Testis (tissue), 2 donors: ENCODE measurements at regions not wholly inside any gene's neighbourhood (a gene's known extent, or its start where the extent isn't known, plus 50 kb on each side); places are given as distances from the start of the nearest gene placed in this dataset.

ENCODE experiments used
- DNase-seq: peaks from one replicate; pipeline ENCODE4 v3.0.0-alpha.2; 2019
- H3K27ac ChIP-seq, 2 donors: fragments of 200-600 bp; sonication (generic); one replicate each; pipeline ENCODE4 v1.5.1; 2019
- H3K27me3 ChIP-seq: fragments of 200-600 bp; sonication (generic); one replicate; pipeline ENCODE4 v1.5.1; 2019
- H3K36me3 ChIP-seq: fragments of 200-600 bp; sonication (generic); one replicate; pipeline ENCODE4 v1.5.1; 2017; ENCODE audit warnings: low read depth; ENCODE audit errors: missing control alignments
- H3K4me1 ChIP-seq: fragments of 200-600 bp; sonication (generic); one replicate; pipeline ENCODE4 v1.5.1; 2019
- H3K4me3 ChIP-seq, 2 donors: fragments of 200-600 bp; sonication (generic); one replicate each; pipeline ENCODE4 v1.5.1; 2017 to 2019
- H3K9me3 ChIP-seq: fragments of 200-600 bp; sonication (generic); one replicate; pipeline ENCODE4 v1.5.1; 2017
- CTCF ChIP-seq, 3 experiments: fragments of 450-650 bp in 2 of 3; fragments of 200-600 bp in 1 of 3; sonication (generic) in 1 of 3; IDR thresholded peaks; one replicate each; pipeline ENCODE4 v1.5.1; 2016 to 2019; ENCODE audit warnings: antibody characterized with exemption in 3 of 3, mild to moderate bottlenecking in 2 of 3, moderate library complexity in 1 of 3
- POLR2A ChIP-seq: fragments of 450-650 bp; IDR thresholded peaks from one replicate; pipeline ENCODE4 v1.6.1; 2017; ENCODE audit warnings: antibody characterized with exemption, mild to moderate bottlenecking, moderate library complexity
- WGBS, 2 donors: methylation state at CpG; one replicate each; pipeline ENCODE4 v1.1.5; 2018; 5-methylcytosine and 5-hydroxymethylcytosine counted together
- intact Hi-C: fragments of 100-400 bp; cut with DNase I; formaldehyde crosslinking; loops from one replicate; pipeline ENCODE4 v1.15.1; 2023; ENCODE audit warnings: low total_unique reads

GRCh38 chr5:116756531-116756930 lies 181.9 kb upstream of the SEMA6A start:
- 95 to 100% methylated on average over 1 of the region's 1 CpG for WGBS, 2 donors
- TF ChIP-seq POLR2A, result no peak
- no peak for TF ChIP-seq CTCF (IDR thresholded peaks at IDR 0.05)

GRCh38 chr5:116754556-116754955 lies 179.9 kb upstream of the SEMA6A start:
- H3K4me3 ChIP-seq, result no peak overlapping the region
- intact Hi-C loops, result no loop called here
- H3K27ac ChIP-seq, result no peak overlapping the region
- no peaks in the 10 kb centered on the region for H3K36me3 ChIP-seq
- no peaks in the 10 kb centered on the region for H3K4me1 ChIP-seq
- no peaks in the 10 kb centered on the region for H3K9me3 ChIP-seq
- no peaks in the 10 kb centered on the region for H3K27me3 ChIP-seq
- DNase-seq, result no peak
- no peak for TF ChIP-seq CTCF (IDR thresholded peaks at IDR 0.05)
- no peak for TF ChIP-seq POLR2A

More at GRCh38 chr5:116756531-116756930, 181.9 kb upstream of the SEMA6A start:
- no peak for DNase-seq
- H3K27me3 ChIP-seq, result no peaks in the 10 kb centered on the region
- no peak overlapping the region for H3K27ac ChIP-seq
- no peaks in the 10 kb centered on the region for H3K9me3 ChIP-seq
- no peak overlapping the region for H3K4me3 ChIP-seq
- intact Hi-C loops, result no loop called here
- H3K4me1 ChIP-seq, result no peaks in the 10 kb centered on the region
- H3K36me3 ChIP-seq, result no peaks in the 10 kb centered on the region

- TF ChIP-seq POLR2A (no peak), CTCF (IDR thresholded peaks at IDR 0.05) (no peak)
- intact Hi-C loops, result no loop called here
- H3K9me3 ChIP-seq, result no peaks in the 10 kb centered on the region
- H3K4me1 ChIP-seq, result no peaks in the 10 kb centered on the region
- no peak overlapping the region for H3K4me3 ChIP-seq
- H3K27me3 ChIP-seq, result no peaks in the 10 kb centered on the region
- H3K36me3 ChIP-seq, result no peaks in the 10 kb centered on the region
- no peak overlapping the region for H3K27ac ChIP-seq
- DNase-seq, result no peak
Measured at GRCh38 chr5:116751684-116752083, 177.1 kb upstream of the SEMA6A start.

GRCh38 chr5:116750631-116751580 lies 176.3 kb upstream of the SEMA6A start:
- WGBS, 2 donors, result 94 to 96% methylated on average over 2 of the region's 2 CpGs
- intact Hi-C loops, result no loop called here

More at GRCh38 chr5:116750631-116751580, 176.3 kb upstream of the SEMA6A start:
- TF ChIP-seq CTCF (IDR thresholded peaks at IDR 0.05) (no peak), POLR2A (no peak)
- no peaks in the 10 kb centered on the region for H3K4me1 ChIP-seq
- DNase-seq, result no peak
- no peak overlapping the region for H3K4me3 ChIP-seq
- no peaks in the 10 kb centered on the region for H3K36me3 ChIP-seq
- no peaks in the 10 kb centered on the region for H3K9me3 ChIP-seq
- H3K27me3 ChIP-seq, result no peaks in the 10 kb centered on the region
- H3K27ac ChIP-seq, result no peak overlapping the region
